SK-N-SH (cell line): ENCODE measurements at regions not wholly inside any gene's neighbourhood (a gene's known extent, or its start where the extent isn't known, plus 50 kb on each side); places are given as distances from the start of the nearest gene placed in this dataset.

Source experiments
- CTCF ChIA-PET: fragments of 300-600, 350-600 bp; formaldehyde crosslinking; extraction: SDS; loops from one replicate; lab custom pipeline; 2021; lab: Yijun Ruan, JAX
- POLR2A ChIA-PET: fragments of 350-600 bp; sonication (Branson Sonifier 250); formaldehyde crosslinking; extraction: SDS; loops from one replicate; lab custom pipeline; 2020; ENCODE audit warnings: antibody characterized with exemption, inconsistent platforms; lab: Yijun Ruan, JAX
- DNase-seq: peaks from one replicate; pipeline ENCODE4 v3.0.0; 2012
- H2AFZ ChIP-seq: fragments of 200-600 bp; sonication (generic); 2 replicates; pipeline ENCODE4 v1.8.1; 2016; ENCODE audit warnings: antibody characterized with exemption, mild to moderate bottlenecking, low read depth
- H3F3A ChIP-seq: fragments of 200-600 bp; sonication (generic); replicated peaks from 2 replicates; pipeline ENCODE3; 2016; ENCODE audit warnings: antibody characterized with exemption, mild to moderate bottlenecking; ENCODE audit not compliant: insufficient read depth
- H3K27ac ChIP-seq, 2 experiments: fragments of 200-500 bp in 1 of 2; fragments of 200-600 bp in 1 of 2; sonication (Bioruptor generic) in 1 of 2; sonication (generic), shearing (Covaris generic) in 1 of 2; 2 replicates each; pipeline versions ENCODE4 v1.5.1 to v1.6.1; 2014 to 2016; ENCODE audit warnings: low read depth in 2 of 2, inconsistent platforms in 1 of 2, low read length in 1 of 2, mild to moderate bottlenecking in 1 of 2, mixed read lengths in 1 of 2
- H3K27me3 ChIP-seq: fragments of 200-600 bp; sonication (generic), shearing (Covaris generic); 2 replicates; pipeline ENCODE4 v1.6.1; 2016; ENCODE audit warnings: mixed run types; ENCODE audit not compliant: insufficient read depth
- H3K36me3 ChIP-seq, 2 experiments: fragments of 200-500 bp in 1 of 2; fragments of 200-600 bp in 1 of 2; sonication (Bioruptor generic) in 1 of 2; sonication (generic) in 1 of 2; replicated peaks in 1 of 2; 2 replicates each; pipeline versions ENCODE3 to v1.5.1; 2014 to 2016; ENCODE audit warnings: low read length in 1 of 2, mild to moderate bottlenecking in 1 of 2; ENCODE audit not compliant: insufficient read depth in 2 of 2, control insufficient read depth in 1 of 2
- H3K4me1 ChIP-seq, 2 experiments: fragments of 200-500 bp in 1 of 2; fragments of 200-600 bp in 1 of 2; sonication (Bioruptor generic) in 1 of 2; sonication (generic), shearing (Covaris generic) in 1 of 2; 2 replicates each; pipeline versions ENCODE4 v1.5.1 to v1.6.1; 2014 to 2016; ENCODE audit warnings: low read depth in 1 of 2, low read length in 1 of 2, mixed run types in 1 of 2; ENCODE audit not compliant: insufficient read depth in 2 of 2, control insufficient read depth in 1 of 2
- H3K4me2 ChIP-seq: fragments of 200-600 bp; sonication (generic), shearing (Covaris generic); 2 replicates; pipeline ENCODE4 v1.6.1; 2017; ENCODE audit warnings: mixed run types
- H3K4me3 ChIP-seq, 2 experiments: fragments of 200-500 bp in 1 of 2; fragments of 200-600 bp in 1 of 2; sonication (Bioruptor generic) in 1 of 2; sonication (generic), shearing (Covaris generic) in 1 of 2; 2 replicates each; pipeline versions ENCODE4 v1.5.1 to v1.8.1; 2014 to 2016; ENCODE audit warnings: low read depth in 2 of 2, inconsistent platforms in 1 of 2, low read length in 1 of 2, mild to moderate bottlenecking in 1 of 2, mixed read lengths in 1 of 2, moderate library complexity in 1 of 2
- H3K79me2 ChIP-seq: fragments of 200-600 bp; sonication (generic); 2 replicates; pipeline ENCODE4 v1.8.1; 2017; ENCODE audit warnings: mild to moderate bottlenecking; ENCODE audit not compliant: insufficient read depth
- H3K9ac ChIP-seq: fragments of 200-600 bp; sonication (generic); 2 replicates; pipeline ENCODE4 v1.6.1; 2017; ENCODE audit warnings: mixed run types
- H3K9me2 ChIP-seq: fragments of 200-600 bp; sonication (generic); 2 replicates; pipeline ENCODE4 v1.6.1; 2017; ENCODE audit warnings: mixed run types
- H3K9me3 ChIP-seq: fragments of 200-600 bp; sonication (generic); 2 replicates; pipeline ENCODE4 v1.6.1; 2017; ENCODE audit warnings: mixed run types, mild to moderate bottlenecking, moderate library complexity
- H4K20me1 ChIP-seq: fragments of 200-600 bp; sonication (generic); 2 replicates; pipeline ENCODE4 v1.6.1; 2017; ENCODE audit warnings: mild to moderate bottlenecking, mixed run types; ENCODE audit not compliant: insufficient read depth
- EZH2phosphoT487 ChIP-seq: fragments of 200-600 bp; sonication (generic); IDR thresholded peaks from 2 replicates; pipeline ENCODE4 v1.6.1; 2017; ENCODE audit warnings: low read depth, mixed run types, mild to moderate bottlenecking, antibody characterized with exemption, moderate library complexity, borderline replicate concordance
- FOXJ3 ChIP-seq: sonication (generic); formaldehyde crosslinking; IDR thresholded peaks from 2 replicates; pipeline ENCODE4 v1.5.1; 2020; ENCODE audit warnings: mild to moderate bottlenecking, missing genetic modification reagents
- FOXM1 ChIP-seq: IDR thresholded peaks from 2 replicates; pipeline ENCODE4 v1.4.0; 2012; ENCODE audit warnings: low read depth, mild to moderate bottlenecking
- GABPA ChIP-seq: IDR thresholded peaks from 2 replicates; pipeline ENCODE4 v1.4.0; 2012; ENCODE audit warnings: low read depth, mild to moderate bottlenecking
- GATA2 ChIP-seq: sonication (generic); formaldehyde crosslinking; IDR thresholded peaks from 2 replicates; pipeline ENCODE4 v1.5.0; 2020; ENCODE audit warnings: mild to moderate bottlenecking, missing genetic modification reagents
- MEF2A ChIP-seq: IDR thresholded peaks from 2 replicates; pipeline ENCODE4 v1.4.0; 2012; ENCODE audit warnings: low read depth, borderline replicate concordance
- MXI1 ChIP-seq: IDR thresholded peaks from 2 replicates; pipeline ENCODE4 v1.6.1; 2012; ENCODE audit warnings: mild to moderate bottlenecking, low read depth, low read length, improper control_type of control experiment
- RAD21 ChIP-seq: IDR thresholded peaks from 2 replicates; pipeline ENCODE4 v1.6.1; 2012; ENCODE audit warnings: mild to moderate bottlenecking, low read length
- RFX5 ChIP-seq: IDR thresholded peaks from 2 replicates; pipeline ENCODE4 v1.6.1; 2012; ENCODE audit warnings: mild to moderate bottlenecking, improper control_type of control experiment, low read length
- RXRA ChIP-seq: IDR thresholded peaks from 2 replicates; pipeline ENCODE4 v1.4.0; 2012; ENCODE audit warnings: low read depth, mild to moderate bottlenecking, borderline replicate concordance
- SIN3A ChIP-seq: IDR thresholded peaks from 2 replicates; pipeline ENCODE4 v1.6.1; 2012; ENCODE audit warnings: low read depth, mild to moderate bottlenecking, low read length, moderate library complexity, borderline replicate concordance
- SMC3 ChIP-seq: IDR thresholded peaks from 2 replicates; pipeline ENCODE4 v1.6.1; 2012; ENCODE audit warnings: low read depth, low read length, improper control_type of control experiment
- TAF1 ChIP-seq: IDR thresholded peaks from 2 replicates; pipeline ENCODE4 v1.6.1; 2012; ENCODE audit warnings: low read depth, mild to moderate bottlenecking, low read length, moderate library complexity, borderline replicate concordance
- TEAD4 ChIP-seq: IDR thresholded peaks from 2 replicates; pipeline ENCODE4 v1.4.0; 2012; ENCODE audit warnings: mild to moderate bottlenecking, borderline replicate concordance; ENCODE audit not compliant: insufficient read depth
- YY1 ChIP-seq: IDR thresholded peaks from 2 replicates; pipeline ENCODE4 v1.4.0; 2012; ENCODE audit warnings: low read depth, mild to moderate bottlenecking
- WGBS: methylation state at CpG from one replicate; pipeline ENCODE4 v1.1.6; 2017; ENCODE audit warnings: low lambda C conversion rate; 5-methylcytosine and 5-hydroxymethylcytosine counted together
- TF ChIP-seq, protein P1 (sequence below): IDR thresholded peaks from 2 replicates; pipeline ENCODE4 v1.4.0; 2012; ENCODE audit warnings: low read depth, borderline replicate concordance
- TF ChIP-seq, protein P2 (sequence below): fragments of 200-600 bp; sonication (generic); IDR thresholded peaks from 2 replicates; pipeline ENCODE4 v1.6.1; 2017; ENCODE audit warnings: antibody characterized with exemption, mild to moderate bottlenecking, moderate library complexity
- TF ChIP-seq, protein P3 (sequence below): IDR thresholded peaks from 2 replicates; pipeline ENCODE4 v1.4.0; 2012; ENCODE audit warnings: low read depth
- TF ChIP-seq, protein P4 (sequence below): IDR thresholded peaks from 2 replicates; pipeline ENCODE4 v1.6.1; 2012; ENCODE audit warnings: mild to moderate bottlenecking, low read depth, low read length, moderate library complexity
- TF ChIP-seq, protein P5 (sequence below): fragments of 150-350 bp; IDR thresholded peaks from 2 replicates; pipeline ENCODE4 v1.6.1; 2016; ENCODE audit warnings: mild to moderate bottlenecking, low read depth, low read length

DNA sequence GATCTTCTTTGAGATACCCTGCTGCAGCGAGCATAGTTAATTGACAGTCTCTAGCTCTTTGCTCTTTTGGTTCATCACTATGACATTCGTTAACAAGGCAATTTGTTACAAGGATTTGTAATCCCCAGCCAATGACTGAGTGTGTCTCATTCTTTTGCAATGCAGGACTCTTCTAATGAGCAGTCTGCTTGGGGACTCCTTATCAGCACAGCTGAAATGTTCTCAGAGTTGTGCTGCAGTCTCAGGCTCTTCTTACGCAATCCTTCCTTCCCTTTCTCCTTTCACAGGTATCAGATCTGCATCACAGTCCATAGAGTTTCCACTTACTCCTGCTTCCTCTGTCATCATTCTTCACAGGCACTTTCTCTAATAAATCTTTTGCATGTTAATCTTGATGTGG lies 161.2 kb upstream of the OGFRL1 start:
- Histone ChIP-seq H3K27me3 (no peaks in the 10 kb centered on the region), H4K20me1 (no peaks in the 10 kb centered on the region), H3K27ac (no peak overlapping the region), H3K4me1 (no peaks in the 10 kb centered on the region; a peak in 2 of 4 replicates), H2AFZ (no peak overlapping the region), H3K36me3 (no peaks in the 10 kb centered on the region), H3K9me3 (no peaks in the 10 kb centered on the region), H3K4me2 (no peak overlapping the region), H3K79me2 (no peaks in the 10 kb centered on the region), H3K9me2 (no peaks in the 10 kb centered on the region), H3K9ac (no peak overlapping the region), H3F3A (no peaks in the 10 kb centered on the region), H3K4me3 (no peak overlapping the region)
- 70% methylated on average over 3 of the region's 3 CpGs for WGBS
- DNase-seq: no peak
- POLR2A ChIA-PET: no interaction called here
- TF ChIP-seq, protein P1, sequence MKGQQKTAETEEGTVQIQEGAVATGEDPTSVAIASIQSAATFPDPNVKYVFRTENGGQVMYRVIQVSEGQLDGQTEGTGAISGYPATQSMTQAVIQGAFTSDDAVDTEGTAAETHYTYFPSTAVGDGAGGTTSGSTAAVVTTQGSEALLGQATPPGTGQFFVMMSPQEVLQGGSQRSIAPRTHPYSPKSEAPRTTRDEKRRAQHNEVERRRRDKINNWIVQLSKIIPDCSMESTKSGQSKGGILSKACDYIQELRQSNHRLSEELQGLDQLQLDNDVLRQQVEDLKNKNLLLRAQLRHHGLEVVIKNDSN: no peak
- no peak for TF ChIP-seq MXI1
- TF ChIP-seq SIN3A: no peak
- no peak for TF ChIP-seq RFX5
- TF ChIP-seq GATA2 (CRISPR knock-in tag): no peak
- TF ChIP-seq, protein P2, sequence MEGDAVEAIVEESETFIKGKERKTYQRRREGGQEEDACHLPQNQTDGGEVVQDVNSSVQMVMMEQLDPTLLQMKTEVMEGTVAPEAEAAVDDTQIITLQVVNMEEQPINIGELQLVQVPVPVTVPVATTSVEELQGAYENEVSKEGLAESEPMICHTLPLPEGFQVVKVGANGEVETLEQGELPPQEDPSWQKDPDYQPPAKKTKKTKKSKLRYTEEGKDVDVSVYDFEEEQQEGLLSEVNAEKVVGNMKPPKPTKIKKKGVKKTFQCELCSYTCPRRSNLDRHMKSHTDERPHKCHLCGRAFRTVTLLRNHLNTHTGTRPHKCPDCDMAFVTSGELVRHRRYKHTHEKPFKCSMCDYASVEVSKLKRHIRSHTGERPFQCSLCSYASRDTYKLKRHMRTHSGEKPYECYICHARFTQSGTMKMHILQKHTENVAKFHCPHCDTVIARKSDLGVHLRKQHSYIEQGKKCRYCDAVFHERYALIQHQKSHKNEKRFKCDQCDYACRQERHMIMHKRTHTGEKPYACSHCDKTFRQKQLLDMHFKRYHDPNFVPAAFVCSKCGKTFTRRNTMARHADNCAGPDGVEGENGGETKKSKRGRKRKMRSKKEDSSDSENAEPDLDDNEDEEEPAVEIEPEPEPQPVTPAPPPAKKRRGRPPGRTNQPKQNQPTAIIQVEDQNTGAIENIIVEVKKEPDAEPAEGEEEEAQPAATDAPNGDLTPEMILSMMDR: no peak
- TF ChIP-seq, protein P3, sequence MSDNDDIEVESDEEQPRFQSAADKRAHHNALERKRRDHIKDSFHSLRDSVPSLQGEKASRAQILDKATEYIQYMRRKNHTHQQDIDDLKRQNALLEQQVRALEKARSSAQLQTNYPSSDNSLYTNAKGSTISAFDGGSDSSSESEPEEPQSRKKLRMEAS: no peak
- TF ChIP-seq GABPA: no peak
- TF ChIP-seq RAD21: no peak
- TF ChIP-seq RXRA: no peak
- TF ChIP-seq EZH2phosphoT487: no peak
- no peak for TF ChIP-seq MEF2A
- TF ChIP-seq FOXM1: no peak
- CTCF ChIA-PET: interaction anchor here (1.4 kb wide), 1 partner anchor 10 kb away, joined by 3 read pairs; no protein-coding TSS in a partner anchor

DNA sequence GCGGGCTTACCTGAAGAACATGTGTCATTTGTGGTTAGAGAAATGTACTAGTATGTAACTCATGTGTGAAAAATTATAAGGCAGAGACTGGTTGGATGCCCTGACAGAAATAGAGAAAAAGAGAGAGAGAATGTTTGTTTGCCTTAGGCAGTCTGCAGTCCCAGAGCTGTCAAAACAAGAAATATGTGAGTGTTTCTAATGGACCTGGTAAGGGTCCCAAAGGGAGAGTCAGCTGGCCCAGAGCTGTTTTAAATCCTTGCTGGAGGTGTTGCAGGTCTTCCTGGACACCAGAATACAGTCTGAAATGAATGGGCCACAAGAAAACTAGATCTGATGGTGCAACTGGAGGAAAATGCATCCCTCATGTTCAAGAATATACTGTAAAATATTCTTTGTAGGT lies 158.3 kb upstream of the OGFRL1 start:
- no peak overlapping the region for H3K4me2 ChIP-seq
- H2AFZ ChIP-seq: no peak overlapping the region
- H3K9me2 ChIP-seq: no peaks in the 10 kb centered on the region
- no peaks in the 10 kb centered on the region for H3K36me3 ChIP-seq
- no peaks in the 10 kb centered on the region for H3K27me3 ChIP-seq
- no peak for DNase-seq
- no peaks in the 10 kb centered on the region for H3F3A ChIP-seq
- ChIA-PET POLR2A (no interaction called here), CTCF (no interaction called here)
- no peaks in the 10 kb centered on the region; a peak in 1 of 4 replicates for H3K4me1 ChIP-seq
- no peaks in the 10 kb centered on the region for H3K79me2 ChIP-seq
- H4K20me1 ChIP-seq: no peaks in the 10 kb centered on the region
- H3K9ac ChIP-seq: no peak overlapping the region
- WGBS: 90% methylated on average over 1 of the region's 1 CpG
- H3K4me3 ChIP-seq: no peak overlapping the region
- no peak overlapping the region for H3K27ac ChIP-seq
- no peaks in the 10 kb centered on the region for H3K9me3 ChIP-seq
- TF ChIP-seq YY1 (no peak), RFX5 (no peak), FOXJ3 (no peak), MXI1 (no peak), GATA2 (CRISPR knock-in tag) (no peak), GABPA (no peak), TEAD4 (no peak), SMC3 (no peak), SIN3A (no peak), TAF1 (no peak)
- TF ChIP-seq, protein P4, sequence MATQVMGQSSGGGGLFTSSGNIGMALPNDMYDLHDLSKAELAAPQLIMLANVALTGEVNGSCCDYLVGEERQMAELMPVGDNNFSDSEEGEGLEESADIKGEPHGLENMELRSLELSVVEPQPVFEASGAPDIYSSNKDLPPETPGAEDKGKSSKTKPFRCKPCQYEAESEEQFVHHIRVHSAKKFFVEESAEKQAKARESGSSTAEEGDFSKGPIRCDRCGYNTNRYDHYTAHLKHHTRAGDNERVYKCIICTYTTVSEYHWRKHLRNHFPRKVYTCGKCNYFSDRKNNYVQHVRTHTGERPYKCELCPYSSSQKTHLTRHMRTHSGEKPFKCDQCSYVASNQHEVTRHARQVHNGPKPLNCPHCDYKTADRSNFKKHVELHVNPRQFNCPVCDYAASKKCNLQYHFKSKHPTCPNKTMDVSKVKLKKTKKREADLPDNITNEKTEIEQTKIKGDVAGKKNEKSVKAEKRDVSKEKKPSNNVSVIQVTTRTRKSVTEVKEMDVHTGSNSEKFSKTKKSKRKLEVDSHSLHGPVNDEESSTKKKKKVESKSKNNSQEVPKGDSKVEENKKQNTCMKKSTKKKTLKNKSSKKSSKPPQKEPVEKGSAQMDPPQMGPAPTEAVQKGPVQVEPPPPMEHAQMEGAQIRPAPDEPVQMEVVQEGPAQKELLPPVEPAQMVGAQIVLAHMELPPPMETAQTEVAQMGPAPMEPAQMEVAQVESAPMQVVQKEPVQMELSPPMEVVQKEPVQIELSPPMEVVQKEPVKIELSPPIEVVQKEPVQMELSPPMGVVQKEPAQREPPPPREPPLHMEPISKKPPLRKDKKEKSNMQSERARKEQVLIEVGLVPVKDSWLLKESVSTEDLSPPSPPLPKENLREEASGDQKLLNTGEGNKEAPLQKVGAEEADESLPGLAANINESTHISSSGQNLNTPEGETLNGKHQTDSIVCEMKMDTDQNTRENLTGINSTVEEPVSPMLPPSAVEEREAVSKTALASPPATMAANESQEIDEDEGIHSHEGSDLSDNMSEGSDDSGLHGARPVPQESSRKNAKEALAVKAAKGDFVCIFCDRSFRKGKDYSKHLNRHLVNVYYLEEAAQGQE: no peak
- TF ChIP-seq, protein P5, sequence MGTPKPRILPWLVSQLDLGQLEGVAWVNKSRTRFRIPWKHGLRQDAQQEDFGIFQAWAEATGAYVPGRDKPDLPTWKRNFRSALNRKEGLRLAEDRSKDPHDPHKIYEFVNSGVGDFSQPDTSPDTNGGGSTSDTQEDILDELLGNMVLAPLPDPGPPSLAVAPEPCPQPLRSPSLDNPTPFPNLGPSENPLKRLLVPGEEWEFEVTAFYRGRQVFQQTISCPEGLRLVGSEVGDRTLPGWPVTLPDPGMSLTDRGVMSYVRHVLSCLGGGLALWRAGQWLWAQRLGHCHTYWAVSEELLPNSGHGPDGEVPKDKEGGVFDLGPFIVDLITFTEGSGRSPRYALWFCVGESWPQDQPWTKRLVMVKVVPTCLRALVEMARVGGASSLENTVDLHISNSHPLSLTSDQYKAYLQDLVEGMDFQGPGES: no peak
